GM12878 (cell line): ENCODE measurements at regions not wholly inside any gene's neighbourhood (a gene's known extent, or its start where the extent isn't known, plus 50 kb on each side); places are given as distances from the start of the nearest gene placed in this dataset.

Source experiments
- ATAC-seq: fragments of 200-7000 bp; cut with Tn5 transposase; 3 replicates; pipeline ENCODE4 v1.9.1; 2020; ENCODE audit warnings: mild to moderate bottlenecking, moderate library complexity
- BruUV-seq: library from RNA; stranded (reverse); fragments of 400-500 nt; replicated peaks from 2 replicates; lab custom pipeline; 2021; lab: Mats Ljungman, UMichigan
- CTCF ChIA-PET: fragments of 300-600 bp; sonication (Branson Sonifier 250); formaldehyde crosslinking; extraction: SDS; loops from one replicate; lab custom pipeline; 2021; ENCODE audit warnings: inconsistent platforms; lab: Yijun Ruan, JAX
- POLR2A ChIA-PET: fragments of 350-600 bp; formaldehyde crosslinking; extraction: SDS; loops from one replicate; lab custom pipeline; 2021; ENCODE audit warnings: inconsistent platforms; lab: Charles Lee
- RAD21 ChIA-PET: fragments of 300-600 bp; sonication (Branson Sonifier 250); formaldehyde crosslinking; loops from one replicate; lab custom pipeline; 2023; ENCODE audit warnings: antibody characterized with exemption; ENCODE audit not compliant: unreplicated experiment; lab: Charles Lee
- SMC1A ChIA-PET: fragments of 300-600 bp; sonication (Branson Sonifier 250); formaldehyde crosslinking; loops from one replicate; lab custom pipeline; 2023; ENCODE audit not compliant: unreplicated experiment, uncharacterized antibody; lab: Charles Lee
- DNase-seq: peaks from one replicate; pipeline ENCODE4 v3.0.0-alpha.2; 2011; ENCODE audit warnings: low read depth, low spot score
- FAIRE-seq: peaks from 3 replicates; lab custom pipeline; 2011; peaks lifted over from hg19 to GRCh38; lab: Jason Lieb, UNC
- H2AFZ ChIP-seq: 2 replicates; pipeline ENCODE4 v1.6.0; 2011; ENCODE audit warnings: low read depth, low read length, control low read depth; ENCODE audit not compliant: control insufficient read depth
- H3K27ac ChIP-seq: 2 replicates; pipeline ENCODE4 v1.5.1; 2011; ENCODE audit warnings: control low read depth; ENCODE audit not compliant: control insufficient read depth, insufficient read depth
- H3K27me3 ChIP-seq, 2 experiments: replicated peaks in 1 of 2; 2 replicates each; pipeline versions ENCODE4 v1.6.0 to v1.6.1; 2011; ENCODE audit warnings: low read length in 1 of 2; ENCODE audit not compliant: control insufficient read depth in 2 of 2, insufficient read depth in 2 of 2
- H3K36me3 ChIP-seq, 2 experiments: 2 replicates each; pipeline ENCODE4 v1.5.1; 2011; ENCODE audit warnings: low read length in 1 of 2; ENCODE audit not compliant: control insufficient read depth in 2 of 2, insufficient read depth in 2 of 2
- H3K4me1 ChIP-seq: 2 replicates; pipeline ENCODE4 v1.6.1; 2011; ENCODE audit warnings: mild to moderate bottlenecking, low read length, moderate library complexity, mixed read lengths; ENCODE audit not compliant: control insufficient read depth, insufficient read depth
- H3K4me2 ChIP-seq: 2 replicates; pipeline ENCODE4 v1.6.0; 2011; ENCODE audit warnings: control low read depth; ENCODE audit not compliant: control insufficient read depth, insufficient read depth
- H3K4me3 ChIP-seq: fragments of 200-600 bp; sonication (generic); 2 replicates; pipeline ENCODE4 v1.5.1; 2016
- H3K79me2 ChIP-seq: 2 replicates; pipeline ENCODE4 v1.6.0; 2011; ENCODE audit warnings: low read length; ENCODE audit not compliant: control insufficient read depth, insufficient read depth
- H3K9ac ChIP-seq: 2 replicates; pipeline ENCODE4 v1.8.0; 2011; ENCODE audit warnings: low read length, control low read depth, mixed read lengths; ENCODE audit not compliant: control insufficient read depth, insufficient read depth
- H3K9me3 ChIP-seq: replicated peaks from 3 replicates; pipeline ENCODE4 v1.5.1; 2011; ENCODE audit warnings: mild to moderate bottlenecking, low read length; ENCODE audit not compliant: control insufficient read depth, insufficient read depth
- H4K20me1 ChIP-seq: 2 replicates; pipeline ENCODE4 v1.6.0; 2011; ENCODE audit not compliant: control insufficient read depth, insufficient read depth
- BRCA1 ChIP-seq: IDR thresholded peaks from 2 replicates; pipeline ENCODE4 v1.6.1; 2011; ENCODE audit warnings: low read depth, low read length, improper control_type of control experiment
- CBX5 ChIP-seq: sonication (generic); IDR thresholded peaks from 2 replicates; pipeline ENCODE4 v1.6.1; 2016; ENCODE audit warnings: low read depth, moderate library complexity, mild to moderate bottlenecking, inconsistent platforms
- CEBPB ChIP-seq, 2 experiments: fragments of 150-350 bp in 1 of 2; IDR thresholded peaks; 2 replicates each; pipeline ENCODE4 v1.6.1; 2012 to 2014; ENCODE audit warnings: low read depth in 2 of 2, low read length in 2 of 2, borderline replicate concordance in 1 of 2, inconsistent platforms in 1 of 2
- DPF2 ChIP-seq: fragments of 450-650 bp; IDR thresholded peaks from 2 replicates; pipeline ENCODE4 v1.6.1; 2017; ENCODE audit warnings: mild to moderate bottlenecking
- EED ChIP-seq: sonication (generic); IDR thresholded peaks from 2 replicates; pipeline ENCODE4 v1.6.1; 2016; ENCODE audit warnings: antibody characterized with exemption, low read depth
- IRF4 ChIP-seq: IDR thresholded peaks from 2 replicates; pipeline ENCODE4 v1.6.1; 2011; ENCODE audit warnings: low read depth, low read length
- NBN ChIP-seq: fragments of 450-650 bp; IDR thresholded peaks from 2 replicates; pipeline ENCODE4 v1.6.1; 2016
- NFIC ChIP-seq: IDR thresholded peaks from 2 replicates; pipeline ENCODE4 v1.6.1; 2012; ENCODE audit warnings: low read depth, mild to moderate bottlenecking, inconsistent platforms, low read length, moderate library complexity
- NR2C1 ChIP-seq: fragments of 450-650 bp; IDR thresholded peaks from 2 replicates; pipeline ENCODE4 v1.6.1; 2017; ENCODE audit warnings: antibody characterized with exemption, mild to moderate bottlenecking, moderate library complexity
- POLR2AphosphoS5 ChIP-seq: IDR thresholded peaks from 2 replicates; pipeline ENCODE4 v1.6.1; 2011; ENCODE audit warnings: mild to moderate bottlenecking, low read length, inconsistent platforms
- RAD21 ChIP-seq: IDR thresholded peaks from 2 replicates; pipeline ENCODE4 v1.6.1; 2011; ENCODE audit warnings: mild to moderate bottlenecking, low read depth, low read length, moderate library complexity; ENCODE audit not compliant: insufficient read depth
- SMARCA5 ChIP-seq: fragments of 450-650 bp; IDR thresholded peaks from 2 replicates; pipeline ENCODE4 v1.6.1; 2017; ENCODE audit warnings: mild to moderate bottlenecking
- SMC3 ChIP-seq: IDR thresholded peaks from 2 replicates; pipeline ENCODE4 v1.6.1; 2011; ENCODE audit warnings: low read length, improper control_type of control experiment, borderline replicate concordance
- TCF7 ChIP-seq: IDR thresholded peaks from 2 replicates; pipeline ENCODE4 v1.6.1; 2014; ENCODE audit warnings: antibody characterized with exemption, borderline replicate concordance
- ZZZ3 ChIP-seq: IDR thresholded peaks from 2 replicates; pipeline ENCODE4 v1.6.1; 2011; ENCODE audit warnings: low read depth; ENCODE audit not compliant: control insufficient read depth, insufficient read length
- in situ Hi-C: fragments of 300-500 bp; cut with MboI; formaldehyde crosslinking; loops from 9 replicates; pipeline ENCODE4 v1.14.3; 2018; ENCODE audit warnings: mixed read lengths
- intact Hi-C: fragments of 100-400 bp; cut with micrococcal nuclease; formaldehyde crosslinking; loops from one replicate; pipeline ENCODE4 v1.14.2; 2022; ENCODE audit not compliant: unreplicated experiment
- TF ChIP-seq, protein P1 (sequence below): fragments of 450-650 bp; conservative IDR thresholded peaks from 2 replicates; pipeline ENCODE4 v1.6.1; 2017; ENCODE audit warnings: mild to moderate bottlenecking, moderate library complexity
- TF ChIP-seq, protein P2 (sequence below): IDR thresholded peaks from 2 replicates; pipeline ENCODE4 v1.6.1; 2011; ENCODE audit warnings: borderline replicate concordance, low read depth, mild to moderate bottlenecking, moderate library complexity, mixed read lengths, low read length; ENCODE audit not compliant: insufficient read depth; ENCODE audit errors: extremely low read length
- TF ChIP-seq, protein P3 (sequence below): fragments of 450-650 bp; IDR thresholded peaks from 2 replicates; pipeline ENCODE4 v1.6.1; 2014; ENCODE audit warnings: mild to moderate bottlenecking

DNA sequence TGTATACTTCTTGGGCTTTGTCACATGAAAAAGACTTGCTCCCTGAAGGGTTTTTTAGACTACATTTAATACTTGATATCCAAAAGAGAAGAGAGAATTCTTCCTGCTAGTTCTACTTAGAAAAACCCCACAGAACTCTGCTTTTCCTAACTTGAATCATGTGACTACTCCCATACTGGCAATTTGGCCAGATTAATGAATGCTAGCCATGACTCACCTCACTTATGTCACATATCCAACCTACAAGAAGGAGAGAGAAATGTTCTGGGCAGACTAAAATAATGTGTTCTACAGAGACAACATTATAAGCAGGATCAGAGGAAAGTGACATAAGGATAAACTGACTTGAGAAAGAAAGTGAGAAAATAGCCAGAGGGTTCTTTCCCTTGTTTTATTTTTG, 249.3 kb upstream of the GULP1 start (continued):
- TF ChIP-seq, protein P1, sequence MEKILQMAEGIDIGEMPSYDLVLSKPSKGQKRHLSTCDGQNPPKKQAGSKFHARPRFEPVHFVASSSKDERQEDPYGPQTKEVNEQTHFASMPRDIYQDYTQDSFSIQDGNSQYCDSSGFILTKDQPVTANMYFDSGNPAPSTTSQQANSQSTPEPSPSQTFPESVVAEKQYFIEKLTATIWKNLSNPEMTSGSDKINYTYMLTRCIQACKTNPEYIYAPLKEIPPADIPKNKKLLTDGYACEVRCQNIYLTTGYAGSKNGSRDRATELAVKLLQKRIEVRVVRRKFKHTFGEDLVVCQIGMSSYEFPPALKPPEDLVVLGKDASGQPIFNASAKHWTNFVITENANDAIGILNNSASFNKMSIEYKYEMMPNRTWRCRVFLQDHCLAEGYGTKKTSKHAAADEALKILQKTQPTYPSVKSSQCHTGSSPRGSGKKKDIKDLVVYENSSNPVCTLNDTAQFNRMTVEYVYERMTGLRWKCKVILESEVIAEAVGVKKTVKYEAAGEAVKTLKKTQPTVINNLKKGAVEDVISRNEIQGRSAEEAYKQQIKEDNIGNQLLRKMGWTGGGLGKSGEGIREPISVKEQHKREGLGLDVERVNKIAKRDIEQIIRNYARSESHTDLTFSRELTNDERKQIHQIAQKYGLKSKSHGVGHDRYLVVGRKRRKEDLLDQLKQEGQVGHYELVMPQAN = no peak
- TF ChIP-seq, protein P2, sequence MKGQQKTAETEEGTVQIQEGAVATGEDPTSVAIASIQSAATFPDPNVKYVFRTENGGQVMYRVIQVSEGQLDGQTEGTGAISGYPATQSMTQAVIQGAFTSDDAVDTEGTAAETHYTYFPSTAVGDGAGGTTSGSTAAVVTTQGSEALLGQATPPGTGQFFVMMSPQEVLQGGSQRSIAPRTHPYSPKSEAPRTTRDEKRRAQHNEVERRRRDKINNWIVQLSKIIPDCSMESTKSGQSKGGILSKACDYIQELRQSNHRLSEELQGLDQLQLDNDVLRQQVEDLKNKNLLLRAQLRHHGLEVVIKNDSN = no peak
- TF ChIP-seq POLR2AphosphoS5 (no peak), EED (no peak), SMARCA5 (no peak), BRCA1 (no peak), NBN (no peak)

DNA sequence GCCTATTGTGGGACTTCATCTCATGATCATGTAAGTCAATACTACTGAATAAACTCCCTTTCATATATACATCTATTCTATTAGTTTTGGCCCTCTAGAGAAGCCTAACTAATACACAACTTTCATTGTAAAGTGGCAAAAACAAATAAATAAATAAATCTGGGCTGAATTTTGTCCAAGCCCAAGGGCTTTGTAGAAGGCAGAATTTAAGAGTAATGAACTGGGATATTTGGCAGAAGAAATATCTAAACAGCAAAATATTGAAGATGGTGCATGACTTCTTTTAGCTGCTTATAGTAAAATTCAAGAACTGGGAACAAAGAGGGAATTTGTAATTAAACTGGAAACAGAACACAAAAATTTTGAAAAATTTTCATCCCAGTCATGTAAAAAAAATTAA, 246.7 kb upstream of the GULP1 start:
- ChIA-PET SMC1A (interaction anchor here (0.7 kb wide), 1 partner anchor 12 kb away, joined by 3 read pairs; no protein-coding TSS in a partner anchor), RAD21 (no interaction called here), CTCF (no interaction called here), POLR2A (interaction anchor here (0.7 kb wide), 1 partner anchor 224 kb away, joined by 5 read pairs; no protein-coding TSS in a partner anchor)
- H3K4me2 ChIP-seq = no peak overlapping the region
- no peaks in the 10 kb centered on the region for H3K9me3 ChIP-seq
- H3K9ac ChIP-seq = no peak overlapping the region
- intact Hi-C loops = no loop called here
- H3K4me1 ChIP-seq = no peaks in the 10 kb centered on the region
- TF ChIP-seq IRF4 (no peak), RAD21 (no peak), ZZZ3 (no peak), DPF2 (no peak), TCF7 (no peak), NR2C1 (no peak), CBX5 (no peak), SMC3 (no peak), NFIC (no peak), CEBPB (IDR thresholded peaks at IDR 0.05; ENCODE audit: borderline replicate concordance in 1 of 2, low read depth in 2 of 2, low read length in 2 of 2) (no peak)
- TF ChIP-seq, protein P3, sequence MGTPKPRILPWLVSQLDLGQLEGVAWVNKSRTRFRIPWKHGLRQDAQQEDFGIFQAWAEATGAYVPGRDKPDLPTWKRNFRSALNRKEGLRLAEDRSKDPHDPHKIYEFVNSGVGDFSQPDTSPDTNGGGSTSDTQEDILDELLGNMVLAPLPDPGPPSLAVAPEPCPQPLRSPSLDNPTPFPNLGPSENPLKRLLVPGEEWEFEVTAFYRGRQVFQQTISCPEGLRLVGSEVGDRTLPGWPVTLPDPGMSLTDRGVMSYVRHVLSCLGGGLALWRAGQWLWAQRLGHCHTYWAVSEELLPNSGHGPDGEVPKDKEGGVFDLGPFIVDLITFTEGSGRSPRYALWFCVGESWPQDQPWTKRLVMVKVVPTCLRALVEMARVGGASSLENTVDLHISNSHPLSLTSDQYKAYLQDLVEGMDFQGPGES = no peak
- H4K20me1 ChIP-seq = no peaks in the 10 kb centered on the region
- BruUV-seq = no TSS peak
- H2AFZ ChIP-seq = no peak overlapping the region
- FAIRE-seq = no peak
- no peak for ATAC-seq
- no peaks in the 10 kb centered on the region for H3K36me3 ChIP-seq
- H3K27me3 ChIP-seq = no peaks in the 10 kb centered on the region
- no peak overlapping the region for H3K4me3 ChIP-seq
- no peak overlapping the region for H3K27ac ChIP-seq
- no peak for DNase-seq
- in situ Hi-C loops = no loop called here
- H3K79me2 ChIP-seq = no peaks in the 10 kb centered on the region
